ENCODE measurements at regions not wholly inside any gene's neighbourhood (a gene's known extent, or its start where the extent isn't known, plus 50 kb on each side); places are given as distances from the start of the nearest gene placed in this dataset.
A peak's percentile ranks its signal among the peaks of the same experiment; 100 is the strongest.

GRCh38 chr6:15993716-15994228 is 135.1 kb upstream of the MYLIP start:
- no peak for DNase-seq (ENCODE audit: low read depth)

- no peak for DNase-seq (ENCODE audit: low read depth)
Measured at GRCh38 chr6:15990179-15990578, 138.7 kb upstream of the MYLIP start.

GRCh38 chr6:15989397-15989796 is 139.5 kb upstream of the MYLIP start:
- DNase-seq (ENCODE audit: low read depth) = no peak

- no peak for DNase-seq (ENCODE audit: low read depth)
Measured at GRCh38 chr6:15987569-15987968, 141.3 kb upstream of the MYLIP start.

GRCh38 chr6:15986027-15986629 is 142.8 kb upstream of the MYLIP start:
- DNase-seq (ENCODE audit: low read depth) = no peak

GRCh38 chr6:15985379-15985959 is 143.4 kb upstream of the MYLIP start:
- DNase-seq (ENCODE audit: low read depth) = no peak

- no peak for DNase-seq (ENCODE audit: low read depth)
Measured at GRCh38 chr6:15981956-15982355, 146.9 kb upstream of the MYLIP start.

- DNase-seq (ENCODE audit: low read depth) = no peak
Measured at GRCh38 chr6:15980801-15981200, 148.1 kb upstream of the MYLIP start.

GRCh38 chr6:15978426-15978825 is 150.5 kb upstream of the MYLIP start:
- no peak for DNase-seq (ENCODE audit: low read depth)

GRCh38 chr6:15977050-15977449 is 151.8 kb upstream of the MYLIP start:
- DNase-seq (ENCODE audit: low read depth) = no peak

GRCh38 chr6:15974817-15975216 is 154.1 kb upstream of the MYLIP start:
- no peak for DNase-seq (ENCODE audit: low read depth)

- no peak for DNase-seq (ENCODE audit: low read depth)
Measured at GRCh38 chr6:15970517-15970916, 158.4 kb upstream of the MYLIP start.

GRCh38 chr6:15969236-15969778 is 159.6 kb upstream of the MYLIP start:
- no peak for DNase-seq (ENCODE audit: low read depth)

- no peak for DNase-seq (ENCODE audit: low read depth)
Measured at GRCh38 chr6:15968519-15968918, 160.4 kb upstream of the MYLIP start.

- no peak for DNase-seq (ENCODE audit: low read depth)
Measured at GRCh38 chr6:15966000-15966520, 162.8 kb upstream of the MYLIP start.

GRCh38 chr6:15962449-15962764 is 166.5 kb upstream of the MYLIP start:
- peak; percentile 78 for DNase-seq (ENCODE audit: low read depth)

GRCh38 chr6:15961635-15962448 is 167.0 kb upstream of the MYLIP start:
- no peak for DNase-seq (ENCODE audit: low read depth)

GRCh38 chr6:15960740-15961634 is 167.9 kb upstream of the MYLIP start:
- no peak for DNase-seq (ENCODE audit: low read depth)

- no peak for DNase-seq (ENCODE audit: low read depth)
Measured at GRCh38 chr6:15957655-15958169, 171.2 kb upstream of the MYLIP start.

GRCh38 chr6:15956205-15957106 is 172.4 kb upstream of the MYLIP start:
- no peak for DNase-seq (ENCODE audit: low read depth)

All from non-pigmented ciliary epithelial cell (primary cell).